ENCODE measurements at regions not wholly inside any gene's neighbourhood (a gene's known extent, or its start where the extent isn't known, plus 50 kb on each side); places are given as distances from the start of the nearest gene placed in this dataset.
"Not testable (repeated sequence)": the region's sequence is repeated elsewhere in the genome, so short reads cannot be mapped to it uniquely, and the experiment has no call there.

DNA sequence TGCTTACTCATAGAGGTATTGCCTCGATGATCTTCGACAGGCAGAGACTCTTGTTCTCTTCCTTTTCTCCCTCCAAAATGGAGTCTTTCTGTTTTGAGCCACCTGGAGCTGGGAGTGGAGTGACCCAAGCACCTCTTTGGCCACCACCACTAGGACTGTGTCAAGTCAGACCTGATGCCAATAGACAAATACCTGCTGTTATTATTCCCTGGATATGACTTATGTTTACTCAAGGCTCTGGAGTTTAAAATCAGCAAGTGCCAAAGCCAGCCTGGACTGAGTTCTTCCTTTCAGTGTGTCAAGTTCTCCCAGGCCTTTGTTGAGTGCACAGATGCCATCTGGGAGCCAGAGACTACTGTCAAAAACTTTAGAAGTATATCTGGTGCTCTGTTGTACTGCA lies 130.2 kb upstream of the SLC6A14 start:
- ChIA-PET CTCF (no interaction called here), POLR2A (no interaction called here)
- no peak for ATAC-seq
- Mint-ChIP-seq H3K4me1 (no peaks in the 10 kb centered on the region), H3K4me3 (no peak overlapping the region), H3K27ac (no peak overlapping the region), H3K9me3 (ENCODE audit: low read depth) (no peaks in the 10 kb centered on the region), H3K36me3 (ENCODE audit: low read depth) (no peaks in the 10 kb centered on the region), H3K27me3 (no peaks in the 10 kb centered on the region)
- intact Hi-C loops (cut with DNase I, micrococcal nuclease): no loop called here
- no peak for DNase-seq

DNA sequence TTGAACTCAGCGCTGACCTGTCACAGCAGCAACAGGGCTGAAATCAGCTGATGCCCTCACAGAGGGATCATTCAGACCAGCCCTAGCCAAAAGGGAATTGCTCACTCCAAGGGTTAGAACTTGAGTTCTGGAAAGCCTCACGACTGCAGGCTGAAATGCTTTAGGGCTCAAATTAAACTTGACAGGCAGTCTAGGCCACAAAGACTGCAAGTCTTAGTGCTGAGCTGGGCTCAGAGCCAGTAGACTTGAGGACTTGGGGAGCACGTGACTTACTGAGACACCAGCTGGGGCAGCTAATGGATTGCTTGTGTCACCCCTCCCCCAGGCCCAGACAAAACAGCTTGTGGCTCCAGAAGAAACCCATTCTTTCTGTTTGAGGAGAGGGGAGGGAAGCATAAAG lies 119.0 kb upstream of the SLC6A14 start:
- Mint-ChIP-seq H3K36me3 (ENCODE audit: low read depth) (no peaks in the 10 kb centered on the region), H3K4me1 (no peaks in the 10 kb centered on the region), H3K9me3 (ENCODE audit: low read depth) (no peaks in the 10 kb centered on the region), H3K4me3 (no peak overlapping the region), H3K27ac (no peak overlapping the region), H3K27me3 (no peaks in the 10 kb centered on the region)
- intact Hi-C loops (cut with DNase I, micrococcal nuclease): no loop called here
- ChIA-PET POLR2A (no interaction called here), CTCF (no interaction called here)
- DNase-seq (no peak), ATAC-seq (no peak)

DNA sequence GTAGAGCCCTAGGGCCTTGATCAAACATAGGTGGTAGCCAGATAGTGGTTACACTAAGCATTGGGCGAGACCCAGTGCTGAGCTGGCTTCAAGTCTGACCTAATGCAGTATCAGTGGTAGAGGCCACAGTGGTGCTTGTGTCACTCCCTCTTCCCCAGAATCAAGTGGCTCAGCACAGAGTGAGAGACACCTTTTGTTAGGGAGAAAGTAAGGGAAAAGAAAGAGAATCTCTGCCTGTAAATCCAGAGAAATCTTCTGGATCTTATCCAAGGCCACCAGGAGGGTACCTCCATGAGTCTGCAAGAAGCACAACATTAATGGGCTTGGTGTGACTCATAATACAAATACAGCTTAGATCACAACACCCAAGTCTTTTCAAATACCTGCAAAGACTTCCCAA lies 117.7 kb upstream of the SLC6A14 start:
- CTCF ChIA-PET: no interaction called here
- Mint-ChIP-seq H3K36me3 (ENCODE audit: low read depth) (no peaks in the 10 kb centered on the region), H3K27ac (no peak overlapping the region), H3K9me3 (ENCODE audit: low read depth) (no peaks in the 10 kb centered on the region), H3K4me3 (no peak overlapping the region), H3K27me3 (no peaks in the 10 kb centered on the region), H3K4me1 (no peaks in the 10 kb centered on the region)
- DNase-seq (no peak), ATAC-seq (no peak)
- intact Hi-C loops (cut with DNase I, micrococcal nuclease): no loop called here
- POLR2A ChIA-PET: no interaction called here

DNA sequence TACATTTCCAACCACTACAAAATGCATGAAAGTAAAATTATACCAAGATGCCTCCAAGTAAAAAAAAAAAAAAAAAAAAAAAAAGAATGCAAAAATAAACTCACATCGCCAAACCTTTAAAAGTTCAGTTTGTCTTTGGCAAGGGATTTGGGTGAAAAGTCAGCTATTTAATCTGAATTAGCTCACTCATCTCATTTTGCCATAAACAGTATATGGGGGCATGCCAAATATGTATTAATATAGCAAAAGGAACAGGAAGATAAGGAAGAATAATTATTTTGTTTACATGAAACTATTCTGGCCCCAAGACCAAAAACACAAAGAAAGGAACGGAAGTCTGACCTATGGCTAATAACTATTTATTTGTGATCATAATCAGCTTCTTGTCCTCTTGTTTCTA lies 114.7 kb upstream of the SLC6A14 start:
- intact Hi-C loops (cut with DNase I, micrococcal nuclease): no loop called here
- DNase-seq (no peak), ATAC-seq (no peak)
- ChIA-PET CTCF (no interaction called here), POLR2A (no interaction called here)
- Mint-ChIP-seq H3K4me1 (no peaks in the 10 kb centered on the region), H3K27me3 (no peaks in the 10 kb centered on the region), H3K27ac (no peak overlapping the region), H3K9me3 (ENCODE audit: low read depth) (no peaks in the 10 kb centered on the region), H3K4me3 (no peak overlapping the region), H3K36me3 (ENCODE audit: low read depth) (no peaks in the 10 kb centered on the region)

DNA sequence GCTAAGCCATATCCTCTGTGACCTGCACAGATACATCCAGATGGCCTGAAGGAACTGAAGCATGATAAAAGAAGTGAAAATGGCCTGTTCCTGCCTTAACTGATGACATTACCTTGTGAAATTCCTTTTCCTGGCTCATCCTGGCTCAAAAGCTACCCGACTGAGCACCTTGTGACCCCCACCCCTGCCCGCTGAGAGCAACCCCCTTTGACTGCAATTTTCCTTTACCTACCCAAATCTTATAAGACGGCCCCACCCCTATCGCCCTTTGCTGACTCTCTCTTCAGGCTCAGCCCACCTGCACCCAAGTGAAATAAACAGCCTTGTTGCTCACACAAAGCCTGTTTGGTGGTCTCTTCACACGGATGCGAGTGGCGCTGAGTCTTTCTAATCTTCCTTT lies 104.4 kb upstream of the SLC6A14 start:
- DNase-seq; intact Hi-C loops (cut with DNase I, micrococcal nuclease); H3K27ac Mint-ChIP-seq; ATAC-seq; H3K9me3 Mint-ChIP-seq (ENCODE audit: low read depth); H3K4me1 Mint-ChIP-seq; H3K36me3 Mint-ChIP-seq (ENCODE audit: low read depth); POLR2A ChIA-PET; H3K4me3 Mint-ChIP-seq; CTCF ChIA-PET; H3K27me3 Mint-ChIP-seq: not testable (repeated sequence)

DNA sequence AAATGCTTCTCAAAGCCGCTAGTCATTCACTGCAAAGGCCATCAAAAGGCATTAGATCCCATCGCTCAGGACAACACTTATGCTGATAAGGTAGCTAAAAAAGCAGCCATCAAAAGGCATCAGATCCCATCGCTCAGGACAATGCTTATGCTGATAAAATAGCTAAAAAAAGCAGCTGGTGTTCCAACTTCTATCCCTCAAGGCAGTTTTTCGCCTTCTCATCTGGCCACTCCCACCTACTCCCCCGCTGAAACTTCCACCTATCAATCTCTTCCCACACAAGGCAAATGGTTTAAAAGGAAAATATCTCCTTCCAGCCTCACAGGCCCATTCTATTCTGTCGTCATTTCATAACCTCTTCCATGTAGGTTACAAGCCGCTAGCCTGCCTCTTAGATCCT lies 101.6 kb upstream of the SLC6A14 start:
- H3K4me3 Mint-ChIP-seq; ATAC-seq; H3K4me1 Mint-ChIP-seq; H3K27ac Mint-ChIP-seq; H3K9me3 Mint-ChIP-seq (ENCODE audit: low read depth); intact Hi-C loops (cut with DNase I, micrococcal nuclease); H3K36me3 Mint-ChIP-seq (ENCODE audit: low read depth); CTCF ChIA-PET; DNase-seq; POLR2A ChIA-PET; H3K27me3 Mint-ChIP-seq: not testable (repeated sequence)

DNA sequence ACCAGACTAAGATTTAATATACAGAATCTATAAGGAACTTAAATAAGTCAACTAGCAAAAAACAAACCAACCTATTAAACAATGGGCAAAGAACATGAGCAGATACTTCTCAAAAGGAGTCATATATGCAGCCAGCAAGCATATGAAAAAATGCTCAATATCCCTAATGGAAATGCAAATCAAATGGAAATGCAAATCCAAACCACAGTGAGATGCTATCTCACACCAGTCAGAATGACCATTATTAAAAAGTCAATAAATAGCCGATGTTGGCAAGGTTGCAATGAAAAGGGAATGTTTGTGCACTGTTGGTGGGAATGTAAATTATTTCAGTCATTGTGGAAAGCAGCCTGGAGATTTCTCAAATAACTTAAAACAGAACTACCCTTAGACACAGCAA lies 97.0 kb upstream of the SLC6A14 start:
- ChIA-PET CTCF (no interaction called here), POLR2A (no interaction called here)
- no peak for DNase-seq
- no peaks in the 10 kb centered on the region for H3K36me3 Mint-ChIP-seq (ENCODE audit: low read depth)
- no peak overlapping the region for H3K27ac Mint-ChIP-seq
- no peak for ATAC-seq
- no peaks in the 10 kb centered on the region for H3K9me3 Mint-ChIP-seq (ENCODE audit: low read depth)
- no peaks in the 10 kb centered on the region for H3K4me1 Mint-ChIP-seq
- H3K27me3 Mint-ChIP-seq: no peaks in the 10 kb centered on the region
- intact Hi-C loops (cut with DNase I, micrococcal nuclease): no loop called here
- H3K4me3 Mint-ChIP-seq: no peak overlapping the region

DNA sequence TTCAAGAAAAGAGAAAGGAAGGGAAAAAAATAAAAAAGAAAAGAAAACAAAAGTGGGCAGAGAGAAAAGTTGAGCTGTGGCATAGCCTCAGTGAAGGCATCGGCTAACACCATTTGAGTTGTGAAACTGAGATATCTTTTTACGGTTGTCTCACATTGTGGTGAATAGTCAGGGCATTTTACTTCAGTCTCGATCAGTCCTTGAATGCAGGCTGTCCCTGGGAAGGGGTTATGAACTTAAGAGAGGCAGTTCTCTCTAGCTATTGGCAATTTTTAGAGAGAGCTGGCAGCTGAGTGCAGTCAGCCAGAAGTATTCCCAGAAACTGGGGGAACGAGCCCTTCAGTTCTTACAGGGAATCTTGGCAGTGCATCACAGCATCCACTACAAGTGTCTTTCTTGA lies 93.5 kb upstream of the SLC6A14 start:
- ChIA-PET CTCF (no interaction called here), POLR2A (no interaction called here)
- no peak overlapping the region for H3K27ac Mint-ChIP-seq
- ATAC-seq: no peak
- no peaks in the 10 kb centered on the region for H3K27me3 Mint-ChIP-seq
- no peaks in the 10 kb centered on the region for H3K4me1 Mint-ChIP-seq
- H3K9me3 Mint-ChIP-seq (ENCODE audit: low read depth): no peaks in the 10 kb centered on the region
- intact Hi-C loops (cut with DNase I, micrococcal nuclease): no loop called here
- no peak for DNase-seq
- H3K4me3 Mint-ChIP-seq: no peak overlapping the region
- H3K36me3 Mint-ChIP-seq (ENCODE audit: low read depth): no peaks in the 10 kb centered on the region

DNA sequence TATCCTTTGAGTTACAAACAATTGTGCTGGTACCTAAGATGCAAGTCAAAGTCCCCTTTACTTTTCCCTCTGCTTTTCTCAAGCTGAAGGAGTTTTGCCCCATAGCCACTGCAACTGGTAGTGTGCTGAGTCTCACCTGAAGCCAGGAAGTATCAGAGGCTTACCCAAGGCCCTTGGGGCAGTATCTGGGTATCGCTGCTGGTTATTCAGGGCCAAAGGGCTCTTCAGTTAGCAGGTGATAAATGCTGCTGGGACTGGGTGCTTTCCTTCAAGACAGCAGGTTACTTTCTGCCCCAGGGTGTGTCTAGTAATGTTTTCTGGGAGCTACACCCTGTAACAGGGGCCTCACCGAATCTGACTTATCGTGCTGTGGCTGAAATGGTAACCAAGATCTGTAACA lies 90.4 kb upstream of the SLC6A14 start:
- CTCF ChIA-PET: no interaction called here
- Mint-ChIP-seq H3K4me1 (no peaks in the 10 kb centered on the region), H3K27me3 (no peaks in the 10 kb centered on the region), H3K27ac (no peak overlapping the region), H3K4me3 (no peak overlapping the region), H3K9me3 (ENCODE audit: low read depth) (no peaks in the 10 kb centered on the region), H3K36me3 (ENCODE audit: low read depth) (no peaks in the 10 kb centered on the region)
- ATAC-seq (no peak), DNase-seq (no peak)
- POLR2A ChIA-PET: no interaction called here
- intact Hi-C loops (cut with DNase I, micrococcal nuclease): no loop called here

DNA sequence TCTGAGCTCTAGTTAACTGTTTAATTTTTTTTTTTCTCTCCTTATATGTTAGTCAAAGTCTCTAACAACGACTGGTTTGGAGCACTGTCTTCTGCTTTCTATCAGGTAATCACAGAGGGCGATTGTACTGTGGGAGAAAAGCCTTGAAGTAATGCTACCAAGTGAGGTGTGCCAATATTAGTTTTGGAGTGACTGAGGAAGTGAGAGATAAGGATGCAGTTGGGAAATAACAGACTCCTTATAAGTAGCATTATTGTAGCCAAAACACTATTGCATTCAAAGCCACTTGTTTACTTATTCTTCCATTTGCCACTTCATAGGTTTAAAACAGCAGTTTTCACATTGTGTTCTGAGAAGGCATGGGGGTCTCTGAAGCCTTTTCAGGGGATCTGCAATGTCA lies 79.1 kb upstream of the SLC6A14 start:
- H3K27ac Mint-ChIP-seq: no peak overlapping the region
- no peak overlapping the region for H3K4me3 Mint-ChIP-seq
- H3K4me1 Mint-ChIP-seq: no peaks in the 10 kb centered on the region
- no peak for DNase-seq
- no peaks in the 10 kb centered on the region for H3K27me3 Mint-ChIP-seq
- no peak for ATAC-seq
- CTCF ChIA-PET: no interaction called here
- intact Hi-C loops (cut with DNase I, micrococcal nuclease): no loop called here
- H3K36me3 Mint-ChIP-seq (ENCODE audit: low read depth): no peaks in the 10 kb centered on the region
- POLR2A ChIA-PET: no interaction called here
- H3K9me3 Mint-ChIP-seq (ENCODE audit: low read depth): no peaks in the 10 kb centered on the region

DNA sequence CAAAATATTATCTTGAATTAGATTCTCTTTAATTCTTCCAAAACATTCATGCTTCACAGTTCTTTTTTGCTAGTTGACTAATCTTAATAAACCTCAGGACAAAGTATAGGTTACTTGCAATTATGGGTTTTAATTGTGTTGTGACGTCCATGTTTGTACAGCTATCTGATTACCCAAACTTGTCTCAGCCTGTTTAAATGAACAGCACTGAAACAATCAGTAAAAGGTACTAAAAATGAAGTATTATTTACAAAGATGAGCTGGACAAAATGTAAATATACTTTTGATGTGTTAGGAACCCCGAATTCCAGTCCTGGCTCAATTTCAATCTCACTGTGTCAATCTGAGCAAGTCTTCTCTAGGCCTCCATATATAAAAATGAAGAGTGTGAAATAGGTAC lies 57.4 kb upstream of the SLC6A14 start:
- ATAC-seq (no peak), DNase-seq (no peak)
- Mint-ChIP-seq H3K36me3 (ENCODE audit: low read depth) (no peaks in the 10 kb centered on the region), H3K4me1 (no peaks in the 10 kb centered on the region), H3K9me3 (ENCODE audit: low read depth) (no peaks in the 10 kb centered on the region), H3K27ac (no peak overlapping the region), H3K27me3 (no peaks in the 10 kb centered on the region), H3K4me3 (no peak overlapping the region)
- ChIA-PET CTCF (no interaction called here), POLR2A (no interaction called here)
- intact Hi-C loops (cut with DNase I, micrococcal nuclease): no loop called here

DNA sequence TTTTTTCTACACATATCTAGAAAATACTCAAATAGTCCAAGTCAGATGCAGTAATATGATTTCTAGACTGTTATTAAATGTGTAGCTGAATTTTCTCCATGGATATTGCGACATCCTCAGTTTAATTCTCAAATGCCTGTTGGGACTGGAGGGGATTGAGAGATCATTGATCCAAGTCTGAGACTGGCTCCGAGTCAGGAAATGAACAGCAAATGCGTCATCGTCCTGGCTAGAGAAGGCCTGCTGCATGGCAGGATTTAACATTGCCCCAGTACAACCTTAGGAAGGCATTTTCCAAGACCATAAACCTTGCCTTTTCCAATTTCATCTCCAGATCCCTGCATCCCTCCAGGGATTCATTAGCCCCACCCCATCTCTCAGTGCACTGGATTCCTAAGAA lies 56.6 kb upstream of the SLC6A14 start:
- CTCF ChIA-PET: no interaction called here

DNA sequence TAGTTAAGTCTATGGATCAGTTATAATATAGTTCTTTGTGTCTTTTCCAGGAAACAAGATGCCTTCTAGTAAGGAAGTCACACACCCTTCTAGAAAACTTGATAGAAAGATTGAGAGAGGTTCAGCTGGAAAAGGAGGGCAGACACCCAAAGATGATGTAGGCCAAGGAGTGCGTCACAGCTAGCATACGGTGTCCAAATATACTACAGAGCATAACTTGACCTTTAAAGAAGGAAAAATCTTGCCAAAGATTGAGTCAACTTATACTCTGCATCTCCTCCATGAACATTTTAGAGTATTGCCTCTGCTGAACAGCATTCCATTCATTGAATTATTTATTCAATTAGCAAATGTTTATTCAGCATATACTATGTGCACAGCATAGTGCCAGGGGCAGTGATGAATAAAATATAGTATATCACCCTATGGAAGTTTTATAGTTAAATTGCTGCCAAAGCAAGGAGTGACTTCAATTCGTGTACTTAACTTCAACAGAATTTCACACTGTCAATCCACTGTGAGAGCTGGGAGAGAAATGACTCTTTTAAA lies 51.9 kb upstream of the SLC6A14 start:
- H3K27me3 Mint-ChIP-seq: no peaks in the 10 kb centered on the region
- DNase-seq (no peak), ATAC-seq (no peak)
- H3K36me3 Mint-ChIP-seq (ENCODE audit: low read depth): no peaks in the 10 kb centered on the region
- H3K9me3 Mint-ChIP-seq (ENCODE audit: low read depth): no peaks in the 10 kb centered on the region
- H3K4me1 Mint-ChIP-seq: no peaks in the 10 kb centered on the region
- intact Hi-C loops (cut with DNase I, micrococcal nuclease): no loop called here
- POLR2A ChIA-PET: no interaction called here
- no peak overlapping the region for H3K27ac Mint-ChIP-seq
- H3K4me3 Mint-ChIP-seq: no peak overlapping the region
- CTCF ChIA-PET: no interaction called here

More for the DNA sequence above, 56.6 kb upstream of the SLC6A14 start:
- ATAC-seq: no peak
- no peaks in the 10 kb centered on the region for H3K9me3 Mint-ChIP-seq (ENCODE audit: low read depth)
- H3K4me1 Mint-ChIP-seq: no peaks in the 10 kb centered on the region
- no peaks in the 10 kb centered on the region for H3K27me3 Mint-ChIP-seq
- H3K27ac Mint-ChIP-seq: no peak overlapping the region
- intact Hi-C loops (cut with DNase I, micrococcal nuclease): no loop called here
- no peak overlapping the region for H3K4me3 Mint-ChIP-seq
- POLR2A ChIA-PET: no interaction called here
- H3K36me3 Mint-ChIP-seq (ENCODE audit: low read depth): no peaks in the 10 kb centered on the region
- DNase-seq: no peak

All from activated CD4-positive, alpha-beta T cell treated with anti-CD3 and anti-CD28 coated beads for 36 hours (primary cell).